HS-5 (cell line): ENCODE measurements at regions not wholly inside any gene's neighbourhood (a gene's known extent, or its start where the extent isn't known, plus 50 kb on each side); places are given as distances from the start of the nearest gene placed in this dataset.
A peak's percentile ranks its signal among the peaks of the same experiment; 100 is the strongest.
"Not testable (repeated sequence)": the region's sequence is repeated elsewhere in the genome, so short reads cannot be mapped to it uniquely, and the experiment has no call there.

Experiments
- DNase-seq: peaks from one replicate; pipeline ENCODE4 v3.0.0-alpha.2; 2012; ENCODE audit warnings: low read depth

- DNase-seq, result no peak
Observed at GRCh38 chr4:138892483-138893407, 122.8 kb upstream of the NOCT start.

DNA sequence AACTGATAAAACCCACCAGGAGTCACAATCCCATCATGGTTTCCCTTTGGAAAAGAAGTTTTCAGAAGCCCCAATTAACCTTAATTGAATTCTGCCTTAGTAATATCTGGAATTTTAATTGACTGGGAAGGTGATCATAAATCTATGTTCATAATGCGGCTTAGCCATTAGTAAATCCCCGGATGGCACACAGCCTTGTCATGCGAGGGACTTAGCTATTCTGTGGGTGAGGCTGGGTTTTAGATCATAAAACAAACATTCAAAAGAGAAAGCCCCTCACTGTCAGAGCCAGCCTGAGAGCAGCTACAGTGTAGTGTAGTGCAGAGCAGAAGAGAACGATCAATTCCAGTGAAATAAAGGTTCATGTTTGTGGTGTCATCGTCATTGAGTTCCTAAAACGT, 124.0 kb upstream of the NOCT start:
- no peak for DNase-seq

DNA sequence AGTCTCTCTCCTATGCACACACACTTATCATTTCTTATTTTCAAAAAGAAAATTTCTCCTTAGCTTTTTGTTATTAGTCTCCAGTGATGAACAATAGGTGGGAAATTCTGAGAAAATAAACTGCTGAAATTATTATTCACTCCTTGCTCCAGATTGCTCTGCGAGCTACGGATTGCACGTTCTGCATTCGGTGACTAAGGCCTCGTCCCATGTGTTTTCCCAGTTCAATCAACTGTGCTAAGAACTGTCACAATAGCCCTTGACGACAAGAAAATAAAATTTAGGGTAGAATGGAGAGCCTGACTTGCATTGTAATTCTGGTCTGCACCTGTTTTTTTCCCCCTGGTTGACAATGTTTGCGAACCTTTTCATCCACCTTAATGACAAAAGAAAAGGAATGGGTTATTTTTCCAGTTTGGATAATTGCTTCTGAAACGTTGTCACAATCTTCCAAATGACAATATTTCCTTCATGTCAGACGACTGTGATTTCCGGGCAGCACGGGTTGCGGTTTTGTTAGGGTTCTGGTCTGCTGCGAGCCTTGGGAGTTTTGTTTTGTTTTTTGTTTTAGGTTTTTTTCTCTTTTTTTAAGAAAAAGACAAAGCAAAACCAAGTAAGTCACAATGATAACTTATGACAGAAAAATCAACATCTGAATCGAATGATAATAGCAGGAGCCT, 124.5 kb upstream of the NOCT start:
- no peak for DNase-seq

- DNase-seq, result no peak
Observed at GRCh38 chr4:138889216-138889615, 126.4 kb upstream of the NOCT start.

GRCh38 chr4:138887741-138888140, 127.8 kb upstream of the NOCT start:
- no peak for DNase-seq

DNA sequence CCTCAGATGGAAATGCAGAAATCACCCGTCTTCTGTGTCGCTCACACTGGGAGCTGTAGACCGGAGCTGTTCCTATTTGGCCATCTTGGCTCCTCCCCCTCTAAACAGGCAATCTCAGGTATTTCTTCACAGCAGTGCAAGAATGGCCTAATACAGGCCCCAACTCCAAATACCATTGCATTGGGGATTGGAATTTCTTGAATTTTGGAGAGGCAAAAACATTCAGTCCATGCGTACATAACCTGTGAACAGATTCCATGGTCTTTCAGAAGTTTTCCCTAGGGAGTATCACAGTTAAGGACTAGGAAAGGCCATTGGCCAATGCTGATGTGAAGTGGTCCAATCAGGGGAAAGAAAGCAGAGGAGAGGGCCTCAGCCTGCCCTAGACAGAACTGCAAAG, 128.2 kb upstream of the NOCT start:
- no peak for DNase-seq

GRCh38 chr4:138879757-138880156, 135.8 kb upstream of the NOCT start:
- no peak for DNase-seq

DNA sequence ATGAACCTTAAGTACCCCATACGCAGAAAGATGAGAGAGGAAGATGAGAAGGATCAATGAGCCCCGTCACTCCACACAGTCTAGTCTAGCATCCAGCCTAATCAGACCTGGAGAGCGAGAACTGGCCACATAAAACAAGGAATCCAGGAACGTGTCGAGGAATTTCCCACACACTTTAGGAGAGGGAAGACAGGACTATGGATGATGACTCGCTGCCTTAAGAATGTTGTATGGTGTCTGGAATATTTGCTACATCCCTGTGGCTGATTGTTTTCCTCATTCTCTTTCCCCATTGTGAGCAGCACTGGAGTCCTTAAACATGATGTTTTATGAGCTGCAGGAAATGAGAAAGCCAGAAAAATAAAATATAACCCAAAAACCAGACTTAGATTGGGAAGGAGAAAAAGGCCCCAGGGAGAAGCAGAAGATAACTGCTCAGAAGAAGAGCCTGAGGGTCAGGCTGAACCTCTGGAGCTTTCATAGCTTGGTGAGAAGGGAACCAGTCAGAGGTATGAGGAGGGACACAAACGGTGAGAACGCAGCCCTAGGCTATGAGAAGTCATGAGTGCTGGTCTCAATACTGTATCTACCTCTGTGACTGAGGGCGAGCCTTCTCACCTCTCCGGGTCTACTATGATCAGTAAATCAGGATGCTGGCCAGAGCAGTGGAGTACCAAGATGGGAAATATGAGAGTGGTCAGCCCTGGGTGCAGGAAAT, 139.5 kb upstream of the NOCT start:
- peak; percentile 80 for DNase-seq

DNA sequence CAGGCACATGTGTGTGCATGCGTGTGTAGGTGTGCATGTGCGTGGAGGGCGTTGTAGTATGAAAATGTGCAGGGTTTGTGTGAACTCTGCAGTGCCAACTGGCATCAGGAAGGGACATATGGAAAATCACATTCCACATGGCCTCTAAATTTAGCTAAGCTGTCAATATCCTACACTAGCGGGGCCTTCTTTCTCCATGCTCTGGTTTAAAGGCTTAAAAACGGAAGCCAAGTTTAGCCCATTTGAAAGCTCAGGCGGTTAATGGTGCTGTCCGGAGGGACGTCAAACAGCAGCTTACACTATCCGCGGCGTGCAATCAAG, 144.1 kb upstream of the NOCT start:
- no peak for DNase-seq

DNA sequence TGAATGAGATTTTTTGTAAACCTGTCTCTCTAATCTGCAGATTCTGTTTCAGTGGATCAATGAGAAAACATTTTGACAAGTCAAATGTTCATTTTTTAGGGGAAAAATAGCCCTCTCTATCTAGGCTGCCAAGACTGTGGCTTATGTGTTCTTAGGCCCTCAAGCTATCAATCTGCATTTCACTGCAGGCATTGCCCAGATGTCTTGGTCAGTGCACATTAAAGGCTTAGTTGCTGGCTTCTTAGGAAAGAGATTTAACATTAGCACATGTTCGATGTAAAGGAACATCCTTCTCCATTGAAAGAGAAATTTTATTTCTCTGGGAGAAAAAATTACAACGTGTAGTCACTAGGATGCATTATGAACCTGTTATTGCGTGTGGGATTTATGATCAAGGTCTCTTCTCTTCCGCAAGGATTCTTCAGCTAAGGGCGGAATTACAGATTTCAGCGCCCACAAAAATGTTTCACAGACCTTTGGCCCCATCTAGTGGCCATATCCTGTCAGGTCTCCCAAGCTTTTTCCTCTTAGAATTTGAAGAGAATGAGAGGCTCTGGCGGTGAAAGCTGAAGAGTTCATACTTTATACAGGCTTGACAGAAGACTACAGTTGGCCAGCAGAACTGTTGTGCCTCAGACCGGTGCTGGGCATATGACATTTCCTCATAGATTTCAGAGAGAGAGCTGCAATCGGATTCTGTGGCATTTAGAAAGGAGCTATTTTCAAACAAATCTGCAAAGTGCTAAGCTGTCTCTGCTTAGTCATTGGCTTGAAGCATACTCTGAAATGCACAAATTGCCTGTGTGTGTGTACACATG, 144.6 kb upstream of the NOCT start:
- DNase-seq, result peak; percentile 50

- no peak for DNase-seq
Observed at GRCh38 chr4:138869631-138870030, 145.9 kb upstream of the NOCT start.

DNA sequence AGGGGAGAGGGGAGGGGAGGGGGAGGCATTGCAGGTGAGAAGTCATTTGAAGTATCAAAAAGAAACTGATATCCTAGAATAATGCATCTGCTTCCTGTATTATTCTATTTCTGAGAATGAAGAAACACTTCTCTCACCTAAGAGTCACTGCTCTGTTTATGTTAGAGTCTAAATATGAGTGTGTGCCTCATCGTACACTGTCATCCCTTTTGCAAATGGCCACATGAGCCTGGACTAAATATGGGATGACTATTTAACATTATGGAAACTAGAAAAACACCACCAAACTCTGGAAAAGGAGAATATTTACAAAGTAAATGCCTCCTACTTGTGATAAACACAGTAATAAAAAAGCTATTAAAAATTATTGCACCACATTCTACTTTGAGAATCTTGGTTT, 146.4 kb upstream of the NOCT start:
- no peak for DNase-seq

DNA sequence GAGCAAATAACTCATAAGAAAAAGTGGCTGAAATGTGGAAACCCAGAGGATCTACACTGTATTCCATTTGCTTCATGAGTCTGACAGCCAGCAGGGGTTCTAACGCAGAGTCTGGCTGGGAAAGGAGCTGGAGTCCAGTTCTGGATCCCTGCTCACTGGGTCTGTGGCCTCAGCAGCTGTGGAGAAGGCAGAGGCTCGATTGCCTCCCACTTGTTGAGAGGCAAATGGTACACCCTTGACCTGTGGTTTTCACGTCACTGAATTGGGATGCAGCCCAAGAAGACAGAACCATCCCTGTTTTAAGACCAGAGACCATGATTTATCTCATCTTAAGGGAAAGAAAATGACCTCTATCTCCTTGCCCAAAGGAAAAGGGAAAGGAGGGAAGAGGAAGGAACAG, 147.0 kb upstream of the NOCT start:
- DNase-seq, result no peak

DNA sequence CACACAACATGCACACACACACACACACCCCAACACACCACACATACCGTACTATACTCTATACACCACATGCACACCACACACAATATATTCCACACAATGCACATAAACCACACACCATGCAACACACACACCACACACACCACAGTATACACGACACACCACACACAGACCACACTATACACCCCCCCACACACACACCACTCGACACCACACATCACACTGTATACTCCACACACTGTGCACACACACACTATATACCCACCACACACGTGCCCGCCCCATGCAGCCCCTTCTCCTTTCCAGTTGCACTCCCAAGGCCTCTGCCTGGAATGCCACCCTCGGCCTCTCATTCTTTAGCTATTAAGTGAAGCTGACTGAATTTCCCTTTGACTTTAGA, 148.2 kb upstream of the NOCT start:
- no peak for DNase-seq

DNA sequence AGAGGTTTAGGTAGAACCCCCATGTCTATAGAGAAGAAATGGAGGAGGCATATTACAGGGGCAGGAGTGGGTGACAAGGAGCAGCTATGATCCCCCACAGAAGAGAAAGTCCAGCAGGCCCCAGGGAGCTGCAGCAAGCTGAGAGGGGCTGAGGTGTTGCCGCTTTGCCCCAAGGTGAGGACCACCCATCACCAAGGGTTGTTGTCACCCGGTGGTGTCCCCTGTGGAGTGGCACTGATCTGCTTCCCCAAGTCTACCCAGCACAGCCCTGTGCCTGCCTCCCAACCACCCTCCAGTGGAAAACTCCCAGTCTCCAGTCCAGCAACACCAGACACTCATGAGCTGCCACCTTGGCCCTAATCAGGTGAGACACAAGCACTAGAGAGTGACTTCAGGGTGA, 149.3 kb upstream of the NOCT start:
- no peak for DNase-seq

DNA sequence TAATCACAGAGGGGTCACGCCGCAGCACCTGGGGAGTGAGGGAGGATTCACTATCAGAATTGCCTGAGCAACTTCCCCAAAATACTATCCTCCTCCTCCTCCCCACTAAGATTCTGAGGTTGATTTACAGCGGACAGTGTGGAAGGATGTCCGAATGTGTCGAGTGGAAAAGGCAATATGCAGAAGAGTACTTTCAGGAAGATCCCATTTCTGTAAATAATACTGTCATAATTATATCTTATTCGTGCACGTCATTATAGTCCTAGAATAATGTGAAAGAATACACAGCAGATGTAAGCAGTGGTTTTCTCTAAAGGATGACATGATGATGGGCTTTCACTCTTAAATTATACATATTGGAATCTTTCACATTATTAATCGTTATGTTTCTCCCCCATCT, 149.8 kb upstream of the NOCT start:
- no peak for DNase-seq

- no peak for DNase-seq
Observed at GRCh38 chr4:138864961-138865720, 150.4 kb upstream of the NOCT start.

GRCh38 chr4:138863160-138863559, 152.4 kb upstream of the NOCT start:
- DNase-seq, result no peak

DNA sequence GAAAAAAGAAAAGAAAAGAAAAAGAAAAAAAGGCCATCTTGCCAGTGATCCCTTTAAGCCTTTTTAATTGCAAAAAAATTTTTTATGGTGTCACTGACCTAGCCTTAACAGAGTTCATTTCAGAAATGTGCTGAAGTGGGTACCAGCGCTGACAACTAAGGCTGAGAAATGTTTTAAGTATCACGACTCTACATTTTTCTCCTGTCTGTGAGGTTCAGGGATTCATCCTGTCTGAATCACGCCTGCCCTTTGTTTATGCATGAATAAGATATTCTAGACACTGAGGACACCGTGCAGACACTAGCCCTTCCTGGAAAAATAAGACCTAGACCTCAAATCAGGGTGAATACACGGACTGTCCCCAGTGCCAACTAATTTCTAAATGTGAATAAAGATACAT, 154.4 kb upstream of the NOCT start:
- no peak for DNase-seq

DNA sequence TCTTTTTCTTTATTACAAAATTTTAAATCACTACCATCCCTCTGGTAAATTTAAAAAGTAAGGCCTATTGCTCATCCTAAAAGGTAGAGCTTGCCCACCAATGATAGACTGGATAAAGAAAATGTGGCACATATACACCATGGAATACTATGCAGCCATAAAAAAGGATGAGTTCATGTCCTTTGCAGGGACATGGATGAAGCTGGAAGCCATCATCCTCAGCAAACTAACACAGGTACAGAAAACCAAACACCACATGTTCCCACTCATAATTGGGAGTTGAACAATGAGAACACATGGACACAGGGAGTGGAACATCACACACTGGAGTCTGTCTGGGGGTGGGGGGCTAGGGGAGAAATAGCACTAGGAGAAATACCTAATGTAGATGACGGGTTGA, 155.2 kb upstream of the NOCT start:
- not testable (repeated sequence) for DNase-seq

- DNase-seq, result no peak
Observed at GRCh38 chr4:138859254-138859653, 156.3 kb upstream of the NOCT start.
